ENCODE measurements at regions not wholly inside any gene's neighbourhood (a gene's known extent, or its start where the extent isn't known, plus 50 kb on each side); places are given as distances from the start of the nearest gene placed in this dataset.

DNA sequence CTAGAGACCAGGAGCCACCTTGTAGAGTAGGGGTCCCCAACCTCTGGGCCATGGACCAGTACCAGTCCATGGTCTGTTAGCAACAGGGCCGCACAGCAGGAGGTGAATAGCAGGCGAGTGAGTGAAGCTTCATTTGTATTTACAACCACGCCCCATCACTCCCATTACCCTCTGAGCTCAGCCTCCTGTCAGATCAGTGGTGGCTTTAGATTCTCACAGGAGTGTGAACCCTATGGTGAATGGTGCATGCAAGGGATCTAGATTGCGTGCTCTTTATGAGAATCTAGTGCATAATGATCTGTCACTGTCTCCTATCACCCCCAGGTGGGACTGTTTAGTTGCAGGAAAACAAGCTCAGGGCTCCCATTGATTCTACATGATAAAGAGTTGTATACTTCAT is 303.6 kb downstream of the KCNRG start:
- intact Hi-C loops (cut with DNase I), result no loop called here
- no peaks in the 10 kb centered on the region for H3K36me3 ChIP-seq
- H3K9me3 ChIP-seq, result no peaks in the 10 kb centered on the region
- DNase-seq (ENCODE audit: low spot score), result no peak
- H3K27ac ChIP-seq, result no peak overlapping the region
- H3K27me3 ChIP-seq (replicated peaks; ENCODE audit: insufficient read depth), result no peaks in the 10 kb centered on the region
- 99% methylated on average over 4 of the region's 4 CpGs for WGBS
- no peak overlapping the region for H3K4me3 ChIP-seq
- H3K4me1 ChIP-seq (replicated peaks), result no peaks in the 10 kb centered on the region
- TF ChIP-seq, protein P1, sequence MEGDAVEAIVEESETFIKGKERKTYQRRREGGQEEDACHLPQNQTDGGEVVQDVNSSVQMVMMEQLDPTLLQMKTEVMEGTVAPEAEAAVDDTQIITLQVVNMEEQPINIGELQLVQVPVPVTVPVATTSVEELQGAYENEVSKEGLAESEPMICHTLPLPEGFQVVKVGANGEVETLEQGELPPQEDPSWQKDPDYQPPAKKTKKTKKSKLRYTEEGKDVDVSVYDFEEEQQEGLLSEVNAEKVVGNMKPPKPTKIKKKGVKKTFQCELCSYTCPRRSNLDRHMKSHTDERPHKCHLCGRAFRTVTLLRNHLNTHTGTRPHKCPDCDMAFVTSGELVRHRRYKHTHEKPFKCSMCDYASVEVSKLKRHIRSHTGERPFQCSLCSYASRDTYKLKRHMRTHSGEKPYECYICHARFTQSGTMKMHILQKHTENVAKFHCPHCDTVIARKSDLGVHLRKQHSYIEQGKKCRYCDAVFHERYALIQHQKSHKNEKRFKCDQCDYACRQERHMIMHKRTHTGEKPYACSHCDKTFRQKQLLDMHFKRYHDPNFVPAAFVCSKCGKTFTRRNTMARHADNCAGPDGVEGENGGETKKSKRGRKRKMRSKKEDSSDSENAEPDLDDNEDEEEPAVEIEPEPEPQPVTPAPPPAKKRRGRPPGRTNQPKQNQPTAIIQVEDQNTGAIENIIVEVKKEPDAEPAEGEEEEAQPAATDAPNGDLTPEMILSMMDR (IDR thresholded peaks at IDR 0.05), result no peak
- TF ChIP-seq POLR2AphosphoS5 (IDR thresholded peaks at IDR 0.05) (no peak), POLR2A (IDR thresholded peaks at IDR 0.05) (no peak)

DNA sequence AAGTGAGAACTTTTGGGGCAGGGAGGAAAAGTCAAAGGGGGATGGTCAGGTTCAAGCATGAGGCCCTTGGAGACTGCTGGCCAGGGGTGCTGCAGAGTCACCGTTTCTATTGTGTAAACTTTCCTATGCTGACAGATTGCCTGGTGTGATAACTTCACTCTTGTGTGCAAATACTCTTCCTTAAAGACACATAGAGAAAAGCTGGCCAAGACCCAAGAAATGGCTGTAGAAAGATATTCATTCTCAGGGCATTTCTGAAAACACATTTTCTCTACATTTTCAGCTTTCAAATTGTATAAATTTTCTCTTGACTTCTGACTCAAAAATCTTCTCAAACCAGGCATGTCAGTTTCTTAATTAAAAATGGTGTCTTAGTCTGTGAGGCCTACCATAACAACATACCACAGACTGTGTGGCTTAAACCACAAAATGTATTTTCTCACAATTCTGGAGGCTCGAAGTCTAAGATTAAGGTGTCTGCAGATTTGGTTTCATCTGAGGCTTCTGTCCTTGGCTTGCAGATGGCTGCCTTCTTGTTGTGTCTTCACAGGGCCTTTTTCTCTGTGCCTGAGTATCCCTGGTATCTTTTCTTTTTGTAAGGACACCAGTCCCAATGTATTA is 304.5 kb downstream of the KCNRG start:
- WGBS, result 35% methylated on average over 2 of the region's 2 CpGs
- H3K27ac ChIP-seq, result no peak overlapping the region
- intact Hi-C loops (cut with DNase I), result no loop called here

DNA sequence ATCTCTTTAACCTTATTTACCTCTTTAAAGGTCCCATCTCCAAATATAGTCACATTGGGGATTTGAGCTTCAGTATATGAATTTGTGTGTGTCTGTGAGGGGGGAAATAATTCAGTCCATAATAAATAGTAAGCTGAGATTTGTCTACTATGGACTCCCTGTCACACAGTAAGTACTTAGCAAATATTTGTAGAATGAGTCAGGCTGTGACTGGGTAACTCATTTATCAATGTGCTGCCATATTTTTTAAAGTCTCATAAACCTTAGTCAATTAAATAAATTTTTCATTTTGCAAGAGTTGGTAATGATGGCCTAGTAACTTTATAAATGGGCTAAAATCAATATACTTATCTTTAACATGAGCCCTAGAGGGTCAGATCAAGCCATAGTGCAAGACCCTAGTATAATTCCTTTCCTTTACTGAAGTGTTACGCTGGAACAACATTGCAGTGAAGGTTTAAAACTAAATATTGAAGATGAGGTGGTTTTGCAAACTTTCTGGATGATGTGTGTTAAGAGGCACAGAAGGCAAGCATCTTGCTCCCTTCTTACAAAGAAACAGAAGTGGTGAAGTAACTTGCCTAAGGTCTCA is 305.1 kb downstream of the KCNRG start:
- WGBS, result 0% methylated on average over 1 of the region's 1 CpG
- DNase-seq (ENCODE audit: low spot score), result no peak
- Histone ChIP-seq H3K4me1 (replicated peaks) (no peaks in the 10 kb centered on the region), H3K27me3 (replicated peaks; ENCODE audit: insufficient read depth) (no peaks in the 10 kb centered on the region), H3K9me3 (no peaks in the 10 kb centered on the region), H3K27ac (no peak overlapping the region), H3K4me3 (no peak overlapping the region), H3K36me3 (no peaks in the 10 kb centered on the region)
- intact Hi-C loops (cut with DNase I), result no loop called here
- TF ChIP-seq, protein P1 (IDR thresholded peaks at IDR 0.05), result no peak
- TF ChIP-seq POLR2AphosphoS5 (IDR thresholded peaks at IDR 0.05), result peak; percentile 53

More for the DNA sequence above, 304.5 kb downstream of the KCNRG start:
- Histone ChIP-seq H3K4me1 (replicated peaks) (no peaks in the 10 kb centered on the region), H3K4me3 (no peak overlapping the region), H3K9me3 (no peaks in the 10 kb centered on the region), H3K27me3 (replicated peaks; ENCODE audit: insufficient read depth) (no peaks in the 10 kb centered on the region), H3K36me3 (no peaks in the 10 kb centered on the region)
- DNase-seq (ENCODE audit: low spot score), result peak; percentile 66
- TF ChIP-seq, protein P1 (IDR thresholded peaks at IDR 0.05), result no peak

DNA sequence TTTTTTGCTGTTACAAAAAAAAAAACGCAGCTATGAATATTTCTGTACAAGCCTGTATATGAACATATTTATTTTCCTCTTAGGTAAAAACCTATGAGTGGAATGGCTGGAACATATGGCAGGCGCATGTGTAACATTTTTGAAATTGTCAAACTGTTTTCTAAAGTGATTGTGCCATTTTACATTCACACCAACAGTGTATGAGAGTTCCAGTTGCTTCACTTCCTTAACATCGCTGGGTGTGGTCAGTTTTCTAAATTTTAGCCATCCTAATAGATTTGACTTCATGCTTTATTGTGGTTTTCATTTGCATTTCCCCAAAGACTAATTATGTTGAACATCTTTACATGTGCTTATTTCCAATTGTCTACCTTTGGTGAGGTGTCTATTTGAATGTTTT is 306.8 kb downstream of the KCNRG start:
- no peak overlapping the region for H3K27ac ChIP-seq
- intact Hi-C loops (cut with DNase I), result no loop called here
- no peaks in the 10 kb centered on the region for H3K9me3 ChIP-seq
- no peak overlapping the region for H3K4me3 ChIP-seq
- 75% methylated on average over 3 of the region's 3 CpGs for WGBS
- no peaks in the 10 kb centered on the region for H3K4me1 ChIP-seq (replicated peaks)
- no peaks in the 10 kb centered on the region for H3K36me3 ChIP-seq
- H3K27me3 ChIP-seq (replicated peaks; ENCODE audit: insufficient read depth), result no peaks in the 10 kb centered on the region
- no peak for DNase-seq (ENCODE audit: low spot score)
- TF ChIP-seq POLR2A (IDR thresholded peaks at IDR 0.05) (no peak), POLR2AphosphoS5 (IDR thresholded peaks at IDR 0.05) (no peak)
- TF ChIP-seq, protein P1 (IDR thresholded peaks at IDR 0.05), result no peak

DNA sequence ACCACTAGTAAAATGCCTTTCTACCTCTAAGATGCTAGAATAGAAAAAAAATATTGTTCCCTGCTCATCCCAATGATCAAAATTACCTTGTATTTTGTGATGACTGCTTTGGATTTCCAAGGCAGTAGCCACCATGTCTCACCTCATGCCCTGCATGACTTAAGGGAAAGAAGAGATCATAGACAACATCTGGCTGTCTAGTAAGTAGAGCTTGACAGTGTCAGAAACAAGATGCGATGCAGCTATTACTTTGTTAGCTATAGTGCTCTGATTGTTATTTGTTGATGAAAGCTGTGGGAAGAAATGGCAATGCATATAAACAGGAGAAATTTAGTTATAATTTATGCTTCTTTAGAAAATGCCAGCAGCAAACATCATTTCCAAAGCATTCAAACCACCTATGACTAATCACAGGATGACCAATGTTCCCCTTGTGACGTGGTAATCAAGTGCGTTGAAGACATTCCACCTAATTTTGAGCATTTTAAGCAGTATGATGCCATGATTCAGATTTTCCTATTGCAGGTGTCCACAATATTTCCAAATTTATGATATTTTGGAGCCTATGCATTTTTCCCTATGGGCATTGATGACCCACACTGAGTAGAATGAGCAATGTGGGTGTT is 308.3 kb downstream of the KCNRG start:
- DNase-seq (ENCODE audit: low spot score), result no peak
- intact Hi-C loops (cut with DNase I), result no loop called here
- Histone ChIP-seq H3K9me3 (no peaks in the 10 kb centered on the region), H3K4me1 (replicated peaks) (no peaks in the 10 kb centered on the region), H3K4me3 (no peak overlapping the region), H3K27ac (no peak overlapping the region), H3K36me3 (no peaks in the 10 kb centered on the region), H3K27me3 (replicated peaks; ENCODE audit: insufficient read depth) (no peaks in the 10 kb centered on the region)
- TF ChIP-seq POLR2A (IDR thresholded peaks at IDR 0.05), result no peak
- TF ChIP-seq, protein P1 (IDR thresholded peaks at IDR 0.05), result no peak
- no peak for TF ChIP-seq POLR2AphosphoS5 (IDR thresholded peaks at IDR 0.05)
- WGBS, result 95% methylated on average over 3 of the region's 3 CpGs

Measured in prostate gland (tissue), 2 donors.